Liver (tissue), 3 donors: ENCODE measurements at regions not wholly inside any gene's neighbourhood (a gene's known extent, or its start where the extent isn't known, plus 50 kb on each side); places are given as distances from the start of the nearest gene placed in this dataset.

ENCODE experiments used
- EGR1 ChIP-seq, 2 donors: IDR thresholded peaks; 2 replicates each; pipeline ENCODE4 v1.6.1; 2016 to 2018; ENCODE audit warnings: antibody characterized with exemption in 2 of 2, low read depth in 2 of 2
- GABPA ChIP-seq, 2 donors: IDR thresholded peaks in 1 of 2; conservative IDR thresholded peaks in 1 of 2; 2 replicates each; pipeline ENCODE4 v1.6.1; 2016; ENCODE audit warnings: antibody characterized with exemption in 2 of 2, mild to moderate bottlenecking in 1 of 2, moderate library complexity in 1 of 2
- HNF4A ChIP-seq, 2 donors: conservative IDR thresholded peaks; 2 replicates each; pipeline ENCODE4 v1.6.1; 2016; ENCODE audit warnings: antibody characterized with exemption in 2 of 2, mild to moderate bottlenecking in 2 of 2
- JUND ChIP-seq, 2 donors: IDR thresholded peaks; 2 replicates each; pipeline ENCODE4 v1.6.1; 2016; ENCODE audit warnings: antibody characterized with exemption in 2 of 2
- RAD21 ChIP-seq, 2 donors: IDR thresholded peaks; 2 replicates each; pipeline ENCODE4 v1.6.1; 2016; ENCODE audit warnings: antibody characterized with exemption in 2 of 2, mild to moderate bottlenecking in 2 of 2
- REST ChIP-seq: IDR thresholded peaks from 2 replicates; pipeline ENCODE4 v1.6.1; 2016; ENCODE audit warnings: antibody characterized with exemption, mild to moderate bottlenecking
- SP1 ChIP-seq: IDR thresholded peaks from 2 replicates; pipeline ENCODE4 v1.6.1; 2018; ENCODE audit warnings: antibody characterized with exemption, mild to moderate bottlenecking
- TAF1 ChIP-seq: conservative IDR thresholded peaks from 2 replicates; pipeline ENCODE4 v1.6.1; 2016; ENCODE audit warnings: antibody characterized with exemption, mild to moderate bottlenecking
- TF ChIP-seq, protein P1 (sequence below): fragments of 150-350 bp; IDR thresholded peaks from 2 replicates; pipeline ENCODE4 v1.5.1; 2017; ENCODE audit warnings: improper control_type of control experiment, low read depth, low read length; ENCODE audit not compliant: missing input control
- TF ChIP-seq, protein P2 (sequence below): IDR thresholded peaks from 2 replicates; pipeline ENCODE4 v1.6.1; 2016; ENCODE audit warnings: antibody characterized with exemption
- donor health status: healthy.
- donor health status: healthy.

DNA sequence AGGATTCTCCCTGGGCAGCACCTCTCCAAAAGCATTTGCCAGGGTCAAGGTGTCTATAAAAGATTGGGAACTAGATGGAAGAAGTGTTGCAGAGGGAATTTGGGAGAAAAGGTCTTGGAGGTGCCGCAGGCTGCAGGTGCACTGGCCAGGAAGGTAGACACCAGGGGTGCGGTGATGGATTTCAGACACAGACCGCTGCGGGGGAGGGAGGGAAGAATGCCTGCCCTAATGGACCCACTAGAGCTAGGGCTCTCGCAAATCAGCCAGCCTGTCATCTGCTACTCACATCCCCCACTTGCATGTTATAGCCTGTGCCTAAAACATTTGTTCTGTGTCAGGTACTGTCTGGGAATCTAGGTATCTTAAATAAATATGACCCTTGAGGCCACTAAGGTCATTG is 193.6 kb upstream of the SLC24A3 start:
- TF ChIP-seq, protein P1, sequence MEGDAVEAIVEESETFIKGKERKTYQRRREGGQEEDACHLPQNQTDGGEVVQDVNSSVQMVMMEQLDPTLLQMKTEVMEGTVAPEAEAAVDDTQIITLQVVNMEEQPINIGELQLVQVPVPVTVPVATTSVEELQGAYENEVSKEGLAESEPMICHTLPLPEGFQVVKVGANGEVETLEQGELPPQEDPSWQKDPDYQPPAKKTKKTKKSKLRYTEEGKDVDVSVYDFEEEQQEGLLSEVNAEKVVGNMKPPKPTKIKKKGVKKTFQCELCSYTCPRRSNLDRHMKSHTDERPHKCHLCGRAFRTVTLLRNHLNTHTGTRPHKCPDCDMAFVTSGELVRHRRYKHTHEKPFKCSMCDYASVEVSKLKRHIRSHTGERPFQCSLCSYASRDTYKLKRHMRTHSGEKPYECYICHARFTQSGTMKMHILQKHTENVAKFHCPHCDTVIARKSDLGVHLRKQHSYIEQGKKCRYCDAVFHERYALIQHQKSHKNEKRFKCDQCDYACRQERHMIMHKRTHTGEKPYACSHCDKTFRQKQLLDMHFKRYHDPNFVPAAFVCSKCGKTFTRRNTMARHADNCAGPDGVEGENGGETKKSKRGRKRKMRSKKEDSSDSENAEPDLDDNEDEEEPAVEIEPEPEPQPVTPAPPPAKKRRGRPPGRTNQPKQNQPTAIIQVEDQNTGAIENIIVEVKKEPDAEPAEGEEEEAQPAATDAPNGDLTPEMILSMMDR, result no peak
- no peak for TF ChIP-seq EGR1 (IDR thresholded peaks at IDR 0.05; ENCODE audit: low read depth in 2 of 2)
- TF ChIP-seq HNF4A (conservative IDR thresholded peaks at IDR 0.05), result no peak
- TF ChIP-seq, protein P2, sequence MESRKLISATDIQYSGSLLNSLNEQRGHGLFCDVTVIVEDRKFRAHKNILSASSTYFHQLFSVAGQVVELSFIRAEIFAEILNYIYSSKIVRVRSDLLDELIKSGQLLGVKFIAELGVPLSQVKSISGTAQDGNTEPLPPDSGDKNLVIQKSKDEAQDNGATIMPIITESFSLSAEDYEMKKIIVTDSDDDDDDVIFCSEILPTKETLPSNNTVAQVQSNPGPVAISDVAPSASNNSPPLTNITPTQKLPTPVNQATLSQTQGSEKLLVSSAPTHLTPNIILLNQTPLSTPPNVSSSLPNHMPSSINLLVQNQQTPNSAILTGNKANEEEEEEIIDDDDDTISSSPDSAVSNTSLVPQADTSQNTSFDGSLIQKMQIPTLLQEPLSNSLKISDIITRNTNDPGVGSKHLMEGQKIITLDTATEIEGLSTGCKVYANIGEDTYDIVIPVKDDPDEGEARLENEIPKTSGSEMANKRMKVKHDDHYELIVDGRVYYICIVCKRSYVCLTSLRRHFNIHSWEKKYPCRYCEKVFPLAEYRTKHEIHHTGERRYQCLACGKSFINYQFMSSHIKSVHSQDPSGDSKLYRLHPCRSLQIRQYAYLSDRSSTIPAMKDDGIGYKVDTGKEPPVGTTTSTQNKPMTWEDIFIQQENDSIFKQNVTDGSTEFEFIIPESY, result no peak
- no peak for TF ChIP-seq TAF1
- TF ChIP-seq JUND (IDR thresholded peaks at IDR 0.05), result no peak
- TF ChIP-seq REST, result no peak
- no peak for TF ChIP-seq GABPA (IDR thresholded peaks at IDR 0.05 in 1 of 2, conservative IDR thresholded peaks at IDR 0.05 in 1 of 2)
- no peak for TF ChIP-seq RAD21 (IDR thresholded peaks at IDR 0.05)
- no peak for TF ChIP-seq SP1
